Small intestine (tissue), 7 donors: ENCODE measurements at regions not wholly inside any gene's neighbourhood (a gene's known extent, or its start where the extent isn't known, plus 50 kb on each side); places are given as distances from the start of the nearest gene placed in this dataset.

Experiments
- DNase-seq, 2 donors: peaks; one replicate each; pipeline versions ENCODE4 v3.0.0 to v3.0.0-alpha.2; 2013
- FAIRE-seq: peaks from 2 replicates; lab custom pipeline; 2012; peaks lifted over from hg19 to GRCh38; lab: Jason Lieb, UNC
- H3K27ac ChIP-seq, 3 donors: one replicate each; pipeline ENCODE4 v1.5.1; 2013; ENCODE audit warnings: low read length in 2 of 3, mild to moderate bottlenecking in 2 of 3, control low read depth in 1 of 3, inconsistent platforms in 1 of 3, low read depth in 1 of 3, moderate library complexity in 1 of 3
- H3K27me3 ChIP-seq, 3 donors: one replicate each; pipeline ENCODE4 v1.6.1; 2013; ENCODE audit warnings: low read length in 3 of 3, inconsistent platforms in 1 of 3; ENCODE audit not compliant: control insufficient read depth in 3 of 3, insufficient read depth in 3 of 3
- H3K36me3 ChIP-seq, 3 donors: one replicate each; pipeline ENCODE4 v1.6.1; 2013; ENCODE audit warnings: low read length in 3 of 3, inconsistent platforms in 1 of 3, low read depth in 1 of 3, mild to moderate bottlenecking in 1 of 3, moderate library complexity in 1 of 3; ENCODE audit not compliant: control insufficient read depth in 3 of 3, insufficient read depth in 2 of 3
- H3K4me1 ChIP-seq, 3 donors: one replicate each; pipeline ENCODE4 v1.6.1; 2013; ENCODE audit warnings: low read length in 2 of 3, inconsistent platforms in 1 of 3, low read depth in 1 of 3, mild to moderate bottlenecking in 1 of 3, moderate library complexity in 1 of 3; ENCODE audit not compliant: control insufficient read depth in 3 of 3, insufficient read depth in 2 of 3
- H3K4me3 ChIP-seq, 3 donors: one replicate each; pipeline ENCODE4 v1.5.1; 2013; ENCODE audit warnings: low read length in 3 of 3, control low read depth in 1 of 3, inconsistent platforms in 1 of 3, low read depth in 1 of 3, mild to moderate bottlenecking in 1 of 3, moderate library complexity in 1 of 3
- H3K9me3 ChIP-seq, 2 donors: one replicate each; pipeline ENCODE4 v1.6.1; 2013; ENCODE audit warnings: low read depth in 1 of 2, low read length in 1 of 2; ENCODE audit not compliant: control insufficient read depth in 2 of 2, insufficient read depth in 1 of 2
- WGBS, 3 donors: extraction: QIAGEN DNeasy Blood & Tissue Kit; methylation state at CpG; one replicate each; pipeline ENCODE4 v1.1.7; 2013; 5-methylcytosine and 5-hydroxymethylcytosine counted together
- donor health status: healthy with polysubstance abuse.
- donor health status: control.
- donor health status: control.
- donor health status: Bipolar disorder and iron deficiency.
- donor health status: healthy.

- H3K4me3 ChIP-seq: no peak overlapping the region
- no peaks in the 10 kb centered on the region for H3K36me3 ChIP-seq
- no peaks in the 10 kb centered on the region for H3K27me3 ChIP-seq
- no peak for DNase-seq
- FAIRE-seq: no peak
- H3K4me1 ChIP-seq: no peaks in the 10 kb centered on the region
- no peak overlapping the region for H3K27ac ChIP-seq
- 56 to 72% (median 59%) methylated on average over 4 of the region's 4 CpGs for WGBS, 3 donors
- H3K9me3 ChIP-seq: peaks cover 0 to 17% of the 10 kb centered on the region in 2 donors
These were observed 401.5 kb upstream of the SASH1 start for GRCh38 chr6:147941143-147941542.

GRCh38 chr6:147942363-147942762 lies 400.3 kb upstream of the SASH1 start:
- 44 to 52% (median 47%) methylated on average over 3 of the region's 3 CpGs for WGBS, 3 donors
- H3K9me3 ChIP-seq: peaks cover 0 to 17% of the 10 kb centered on the region in 2 donors
- FAIRE-seq: no peak

GRCh38 chr6:147944122-147944521 lies 398.5 kb upstream of the SASH1 start:
- Histone ChIP-seq H3K36me3 (no peaks in the 10 kb centered on the region), H3K4me3 (no peak overlapping the region), H3K9me3 (peaks cover 0 to 17% of the 10 kb centered on the region in 2 donors), H3K27me3 (no peaks in the 10 kb centered on the region), H3K27ac (no peak overlapping the region), H3K4me1 (no peaks in the 10 kb centered on the region)
- FAIRE-seq (no peak), DNase-seq (no peak)
- WGBS, 3 donors: 93 to 96% (median 94%) methylated on average over 5 of the region's 5 CpGs

More at GRCh38 chr6:147942363-147942762, 400.3 kb upstream of the SASH1 start:
- H3K4me3 ChIP-seq: no peak overlapping the region
- no peaks in the 10 kb centered on the region for H3K36me3 ChIP-seq
- H3K4me1 ChIP-seq: no peaks in the 10 kb centered on the region
- DNase-seq: no peak
- no peak overlapping the region for H3K27ac ChIP-seq
- no peaks in the 10 kb centered on the region for H3K27me3 ChIP-seq

GRCh38 chr6:147947521-147947920 lies 395.1 kb upstream of the SASH1 start:
- 59 to 70% (median 61%) methylated on average over 3 of the region's 3 CpGs for whole genome bisulfite sequencing, 3 donors
- Histone ChIP-seq H3K27me3 (no peaks in the 10 kb centered on the region), H3K4me3 (no peak overlapping the region), H3K36me3 (peaks cover 0 to 6% (median 0%) of the 10 kb centered on the region in 3 donors), H3K9me3 (peaks cover 0 to 17% of the 10 kb centered on the region in 2 donors), H3K4me1 (peaks cover 0 to 3% (median 0%) of the 10 kb centered on the region in 3 donors), H3K27ac (no peak overlapping the region)
- DNase-seq: no peak
- no peak for FAIRE-seq

- H3K4me1 ChIP-seq: peaks cover 0 to 3% (median 0%) of the 10 kb centered on the region in 3 donors
- no peak overlapping the region for H3K4me3 ChIP-seq
- peak overlapping the region in 1 of 3 donors; percentile 56 for H3K27ac ChIP-seq
- peaks cover 0 to under 1% of the 10 kb centered on the region in 2 donors for H3K9me3 ChIP-seq
- H3K27me3 ChIP-seq: no peaks in the 10 kb centered on the region
- WGBS, 3 donors: 72 to 92% (median 73%) methylated on average over 6 of the region's 6 CpGs
- DNase-seq (no peak), FAIRE-seq (no peak)
- H3K36me3 ChIP-seq: peaks cover 0 to 6% (median 0%) of the 10 kb centered on the region in 3 donors
These were observed 392.5 kb upstream of the SASH1 start for GRCh38 chr6:147949981-147950622.

- Histone ChIP-seq H3K4me3 (no peak overlapping the region), H3K4me1 (peaks cover 0 to 3% (median 0%) of the 10 kb centered on the region in 3 donors), H3K27ac (peak overlapping the region in 1 of 3 donors; percentile 56), H3K36me3 (peaks cover 0 to 6% (median 0%) of the 10 kb centered on the region in 3 donors), H3K9me3 (no peaks in the 10 kb centered on the region), H3K27me3 (no peaks in the 10 kb centered on the region)
- FAIRE-seq (no peak), DNase-seq (peak in 1 of 2 donors; percentile 3)
- 48 to 79% (median 74%) methylated on average over 5 of the region's 5 CpGs for WGBS, 3 donors
These were observed 392.0 kb upstream of the SASH1 start for GRCh38 chr6:147950623-147950987.

GRCh38 chr6:147951726-147952125 lies 390.9 kb upstream of the SASH1 start:
- DNase-seq (no peak), FAIRE-seq (no peak)
- Histone ChIP-seq H3K36me3 (peaks cover 0 to 6% (median 0%) of the 10 kb centered on the region in 3 donors), H3K4me3 (no peak overlapping the region), H3K9me3 (no peaks in the 10 kb centered on the region), H3K4me1 (peaks cover 0 to 3% (median 0%) of the 10 kb centered on the region in 3 donors), H3K27ac (no peak overlapping the region), H3K27me3 (no peaks in the 10 kb centered on the region)
- WGBS, 3 donors: 93 to 96% (median 95%) methylated on average over 7 of the region's 7 CpGs

GRCh38 chr6:147954938-147955337 lies 387.7 kb upstream of the SASH1 start:
- Histone ChIP-seq H3K9me3 (no peaks in the 10 kb centered on the region), H3K4me3 (no peak overlapping the region), H3K36me3 (peaks cover 0 to 6% (median 0%) of the 10 kb centered on the region in 3 donors), H3K27ac (no peak overlapping the region), H3K4me1 (peaks cover 0 to 3% (median 0%) of the 10 kb centered on the region in 3 donors), H3K27me3 (no peaks in the 10 kb centered on the region)
- FAIRE-seq: no peak
- 84 to 93% (median 87%) methylated on average over 3 of the region's 3 CpGs for WGBS, 3 donors
- no peak for DNase-seq
